ENCODE measurements at regions not wholly inside any gene's neighbourhood (a gene's known extent, or its start where the extent isn't known, plus 50 kb on each side); places are given as distances from the start of the nearest gene placed in this dataset.

DNA sequence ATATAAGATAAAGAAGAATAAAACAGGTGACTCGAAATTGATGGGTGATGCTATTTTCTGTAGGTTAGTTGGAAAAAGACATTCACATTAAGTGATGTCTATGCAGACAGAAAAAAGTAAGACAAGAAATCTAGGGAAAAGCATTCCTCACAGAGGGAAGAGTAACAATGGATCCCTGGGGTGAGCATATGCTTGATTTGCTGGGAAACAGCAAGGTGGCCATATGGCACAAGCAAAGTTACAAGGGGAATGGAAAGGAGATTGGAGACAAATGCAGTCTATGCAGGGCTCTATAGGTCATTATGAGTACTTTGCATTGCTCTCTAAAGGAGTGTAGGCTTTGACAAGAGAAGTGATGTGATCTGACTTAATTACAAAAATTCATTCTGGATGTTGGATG, 90.9 kb upstream of the ZNF804B start (continued):
- TF ChIP-seq, protein P1, sequence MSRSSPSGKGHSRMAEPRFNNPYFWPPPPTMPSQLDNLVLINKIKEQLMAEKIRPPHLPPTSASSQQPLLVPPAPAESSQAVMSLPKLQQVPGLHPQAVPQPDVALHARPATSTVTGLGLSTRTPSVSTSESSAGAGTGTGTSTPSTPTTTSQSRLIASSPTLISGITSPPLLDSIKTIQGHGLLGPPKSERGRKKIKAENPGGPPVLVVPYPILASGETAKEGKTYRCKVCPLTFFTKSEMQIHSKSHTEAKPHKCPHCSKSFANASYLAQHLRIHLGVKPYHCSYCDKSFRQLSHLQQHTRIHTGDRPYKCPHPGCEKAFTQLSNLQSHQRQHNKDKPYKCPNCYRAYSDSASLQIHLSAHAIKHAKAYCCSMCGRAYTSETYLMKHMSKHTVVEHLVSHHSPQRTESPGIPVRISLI (CRISPR knock-in tag; IDR thresholded peaks at IDR 0.05; ENCODE audit: borderline replicate concordance) = no peak
- TF ChIP-seq ZNF17 (CRISPR knock-in tag; IDR thresholded peaks at IDR 0.05) = no peak
- TF ChIP-seq, protein P2, sequence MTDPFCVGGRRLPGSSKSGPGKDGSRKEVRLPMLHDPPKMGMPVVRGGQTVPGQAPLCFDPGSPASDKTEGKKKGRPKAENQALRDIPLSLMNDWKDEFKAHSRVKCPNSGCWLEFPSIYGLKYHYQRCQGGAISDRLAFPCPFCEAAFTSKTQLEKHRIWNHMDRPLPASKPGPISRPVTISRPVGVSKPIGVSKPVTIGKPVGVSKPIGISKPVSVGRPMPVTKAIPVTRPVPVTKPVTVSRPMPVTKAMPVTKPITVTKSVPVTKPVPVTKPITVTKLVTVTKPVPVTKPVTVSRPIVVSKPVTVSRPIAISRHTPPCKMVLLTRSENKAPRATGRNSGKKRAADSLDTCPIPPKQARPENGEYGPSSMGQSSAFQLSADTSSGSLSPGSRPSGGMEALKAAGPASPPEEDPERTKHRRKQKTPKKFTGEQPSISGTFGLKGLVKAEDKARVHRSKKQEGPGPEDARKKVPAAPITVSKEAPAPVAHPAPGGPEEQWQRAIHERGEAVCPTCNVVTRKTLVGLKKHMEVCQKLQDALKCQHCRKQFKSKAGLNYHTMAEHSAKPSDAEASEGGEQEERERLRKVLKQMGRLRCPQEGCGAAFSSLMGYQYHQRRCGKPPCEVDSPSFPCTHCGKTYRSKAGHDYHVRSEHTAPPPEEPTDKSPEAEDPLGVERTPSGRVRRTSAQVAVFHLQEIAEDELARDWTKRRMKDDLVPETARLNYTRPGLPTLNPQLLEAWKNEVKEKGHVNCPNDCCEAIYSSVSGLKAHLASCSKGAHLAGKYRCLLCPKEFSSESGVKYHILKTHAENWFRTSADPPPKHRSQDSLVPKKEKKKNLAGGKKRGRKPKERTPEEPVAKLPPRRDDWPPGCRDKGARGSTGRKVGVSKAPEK (CRISPR knock-in tag; IDR thresholded peaks at IDR 0.05; ENCODE audit: borderline replicate concordance) = no peak
- TF ChIP-seq ZMYM3 (CRISPR knock-in tag; IDR thresholded peaks at IDR 0.05) = no peak

DNA sequence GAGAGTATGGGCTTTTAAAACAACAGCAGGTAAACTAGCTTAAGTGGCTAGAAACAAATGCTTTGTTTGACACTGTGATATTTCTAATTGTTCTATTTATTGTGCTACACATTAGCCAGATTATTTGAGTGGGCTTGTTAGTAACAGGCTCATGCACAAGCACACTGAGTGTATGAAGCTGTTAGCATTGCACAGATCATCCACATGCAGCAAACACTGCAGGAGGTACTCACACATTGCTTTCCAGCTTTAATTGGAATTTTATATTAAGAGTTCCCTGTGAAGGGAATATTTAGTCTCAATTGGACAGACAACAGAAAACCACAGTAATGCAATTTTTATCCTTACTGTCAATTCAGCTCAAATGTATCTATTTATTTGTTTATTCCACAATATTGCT, 92.9 kb upstream of the ZNF804B start:
- H3K4me1 ChIP-seq (ENCODE audit: insufficient read depth, low read length) = no peaks in the 10 kb centered on the region
- no peaks in the 10 kb centered on the region for H3K9me3 ChIP-seq (ENCODE audit: low read length)
- no peak overlapping the region for H2AFZ ChIP-seq (ENCODE audit: low read length)
- in situ Hi-C loops (cut with HindIII; ENCODE audit: extremely low pct_ligation_motif_present, low pct_unique_long_range_greater_than_20kb) (no loop called here), intact Hi-C loops (cut with micrococcal nuclease; ENCODE audit: unreplicated experiment) (no loop called here)
- no peak overlapping the region for H3K4me2 ChIP-seq (ENCODE audit: low read depth, low read length)
- no peak overlapping the region for H3K27ac ChIP-seq (ENCODE audit: extremely low read length, insufficient read depth, low read length)
- POLR2A ChIA-PET = no interaction called here
- no peaks in the 10 kb centered on the region for H3K36me3 ChIP-seq (replicated peaks in 1 of 2; ENCODE audit: control insufficient read depth in 1 of 2, insufficient read depth in 2 of 2, low read length in 2 of 2)
- no peaks in the 10 kb centered on the region for H3K27me3 ChIP-seq (ENCODE audit: control insufficient read depth in 1 of 2, insufficient read depth in 2 of 2, low read length in 2 of 2)
- H3K79me2 ChIP-seq (ENCODE audit: insufficient read depth, low read length) = no peaks in the 10 kb centered on the region
- H3K4me3 ChIP-seq (replicated peaks in 1 of 3; ENCODE audit: insufficient read depth in 1 of 3, low read depth in 2 of 3, low read length in 3 of 3) = no peak overlapping the region
- no TSS peak for BruUV-seq (replicated peaks)
- FAIRE-seq (no peak), ATAC-seq (no peak), DNase-seq (ENCODE audit: low spot score) (no peak)
- H4K20me1 ChIP-seq (ENCODE audit: insufficient read depth, low read length) = no peaks in the 10 kb centered on the region
- no peak overlapping the region for H3K9ac ChIP-seq (ENCODE audit: insufficient read depth, low read depth, low read length)
- no peak for TF ChIP-seq FOXC1 (CRISPR knock-in tag; IDR thresholded peaks at IDR 0.05; ENCODE audit: borderline replicate concordance)
- no peak for TF ChIP-seq ZNF83 (CRISPR knock-in tag; IDR thresholded peaks at IDR 0.05; ENCODE audit: borderline replicate concordance)
- TF ChIP-seq SP4 (CRISPR knock-in tag; IDR thresholded peaks at IDR 0.05) = no peak
- TF ChIP-seq, protein P3, sequence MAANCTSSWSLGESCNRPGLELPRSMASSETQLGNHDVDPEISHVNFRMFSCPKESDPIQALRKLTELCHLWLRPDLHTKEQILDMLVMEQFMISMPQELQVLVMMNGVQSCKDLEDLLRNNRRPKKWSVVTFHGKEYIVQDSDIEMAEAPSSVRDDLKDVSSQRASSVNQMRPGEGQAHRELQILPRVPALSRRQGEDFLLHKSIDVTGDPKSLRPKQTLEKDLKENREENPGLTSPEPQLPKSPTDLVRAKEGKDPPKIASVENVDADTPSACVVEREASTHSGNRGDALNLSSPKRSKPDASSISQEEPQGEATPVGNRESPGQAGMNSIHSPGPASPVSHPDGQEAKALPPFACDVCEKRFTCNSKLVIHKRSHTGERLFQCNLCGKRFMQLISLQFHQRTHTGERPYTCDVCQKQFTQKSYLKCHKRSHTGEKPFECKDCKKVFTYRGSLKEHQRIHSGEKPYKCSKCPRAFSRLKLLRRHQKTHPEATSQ (CRISPR knock-in tag; IDR thresholded peaks at IDR 0.05; ENCODE audit: borderline replicate concordance) = no peak
- no peak for TF ChIP-seq FOXK2 (IDR thresholded peaks at IDR 0.05)
- no peak for TF ChIP-seq NCOR1 (IDR thresholded peaks at IDR 0.05; ENCODE audit: borderline replicate concordance, low read length)
- TF ChIP-seq FOXJ3 (CRISPR knock-in tag; IDR thresholded peaks at IDR 0.05; ENCODE audit: borderline replicate concordance) = no peak
- CTCF ChIA-PET (ENCODE audit: low intra/inter-chr PET ratio, low total read pairs) = no interaction called here
